Lung microvascular endothelial cell (primary cell): ENCODE measurements at regions not wholly inside any gene's neighbourhood (a gene's known extent, or its start where the extent isn't known, plus 50 kb on each side); places are given as distances from the start of the nearest gene placed in this dataset.

ENCODE experiments used
- DNase-seq, 2 donors: peaks; one replicate each; pipeline versions ENCODE4 v3.0.0 to v3.0.0-alpha.2; 2010; ENCODE audit warnings: low read depth in 2 of 2

DNA sequence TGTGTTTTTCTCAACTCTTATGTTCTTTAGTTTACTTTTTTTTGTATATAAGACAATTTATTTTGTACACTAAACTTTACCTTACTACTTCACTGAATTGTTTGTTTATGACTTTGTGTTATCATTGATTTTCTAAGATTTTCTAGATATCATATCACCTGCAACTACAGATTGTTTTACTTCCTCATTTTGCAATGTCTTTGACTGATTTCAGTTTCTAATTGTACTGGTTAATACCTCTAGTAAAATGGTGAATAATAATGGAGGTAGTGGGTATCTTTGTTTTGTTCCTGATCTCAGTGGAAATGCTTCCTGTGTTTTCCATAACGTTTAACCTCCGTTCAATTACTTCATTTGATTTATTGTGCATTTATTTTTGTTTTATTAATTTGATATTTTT is 490.2 kb downstream of the TLL1 start:
- no peak for DNase-seq

DNA sequence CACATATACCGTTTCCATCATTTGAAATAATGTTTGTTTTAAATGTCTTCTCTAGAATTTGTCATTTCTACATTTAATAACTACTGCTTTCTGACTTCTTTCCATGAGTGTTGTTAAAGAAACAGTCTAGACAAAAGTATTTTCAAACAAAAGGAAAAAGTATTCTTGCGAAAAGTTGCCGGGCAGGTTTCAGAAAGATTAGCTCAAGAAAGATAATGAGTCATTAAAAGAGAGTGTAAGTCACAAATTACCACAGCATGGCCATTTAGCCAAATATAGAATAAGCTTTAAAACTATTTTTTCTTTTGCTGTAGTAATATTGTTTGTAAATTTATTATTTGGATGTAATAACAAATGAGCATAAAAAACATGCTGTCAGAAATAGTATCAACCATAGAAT is 493.0 kb downstream of the TLL1 start:
- DNase-seq, result no peak

DNA sequence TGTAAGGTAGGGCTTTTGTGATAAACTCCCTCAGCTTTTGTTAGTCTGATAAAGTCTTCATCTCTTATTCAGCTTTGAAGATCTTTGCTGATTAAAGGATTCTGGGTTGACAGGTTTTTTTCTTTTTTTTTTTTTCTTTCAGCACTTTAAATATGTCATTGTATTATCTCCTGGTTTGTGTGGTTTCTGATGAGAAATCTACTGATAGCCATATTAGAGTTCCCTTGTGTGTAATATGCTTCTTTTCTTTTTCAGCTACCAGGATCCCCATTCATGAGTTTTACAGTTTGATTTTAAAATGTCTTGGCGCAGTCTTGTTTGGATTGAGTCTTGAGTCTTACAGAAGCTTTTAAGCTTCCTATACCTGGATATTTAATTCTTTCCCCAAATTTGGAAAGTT is 504.5 kb downstream of the TLL1 start:
- no peak for DNase-seq

DNA sequence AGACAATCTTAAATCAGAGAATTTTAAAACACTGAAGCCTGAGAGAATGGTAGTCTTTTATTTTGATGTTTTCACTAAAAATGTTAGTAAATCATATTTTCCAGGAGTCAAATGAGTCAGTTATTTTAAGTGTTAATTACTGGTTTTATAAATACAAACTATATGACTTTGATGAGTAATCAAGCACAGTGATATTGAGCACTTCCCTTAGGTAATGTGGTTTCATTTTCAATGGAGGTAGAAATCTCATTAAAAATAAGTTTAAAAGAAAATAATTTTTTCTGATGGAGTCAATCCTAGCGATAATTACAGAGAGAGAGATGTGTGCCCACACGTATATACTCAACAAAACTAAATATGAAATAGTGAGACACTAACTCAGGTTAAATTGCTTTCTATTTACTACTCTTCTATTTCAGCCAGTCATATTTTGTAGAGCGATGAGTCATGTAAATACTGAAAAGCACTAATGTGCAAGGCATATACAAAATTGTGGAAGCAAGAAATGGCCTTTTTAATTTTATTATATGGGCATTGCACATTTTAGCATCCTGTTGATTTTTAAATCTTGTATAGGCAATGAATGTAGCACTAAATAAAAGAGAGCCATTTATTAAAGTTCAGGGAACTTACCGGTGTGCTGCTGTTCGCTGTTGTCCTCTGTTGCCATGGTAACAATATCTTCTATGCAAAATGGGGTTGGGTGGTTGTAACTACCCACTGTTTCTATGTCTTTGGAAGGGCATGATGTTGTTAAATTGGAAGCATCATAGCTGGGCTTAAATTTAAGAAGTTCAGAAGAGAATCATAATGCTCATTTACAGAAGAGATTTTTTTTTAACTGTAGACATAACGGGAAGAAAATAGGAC is 513.7 kb downstream of the TLL1 start:
- no peak for DNase-seq

DNA sequence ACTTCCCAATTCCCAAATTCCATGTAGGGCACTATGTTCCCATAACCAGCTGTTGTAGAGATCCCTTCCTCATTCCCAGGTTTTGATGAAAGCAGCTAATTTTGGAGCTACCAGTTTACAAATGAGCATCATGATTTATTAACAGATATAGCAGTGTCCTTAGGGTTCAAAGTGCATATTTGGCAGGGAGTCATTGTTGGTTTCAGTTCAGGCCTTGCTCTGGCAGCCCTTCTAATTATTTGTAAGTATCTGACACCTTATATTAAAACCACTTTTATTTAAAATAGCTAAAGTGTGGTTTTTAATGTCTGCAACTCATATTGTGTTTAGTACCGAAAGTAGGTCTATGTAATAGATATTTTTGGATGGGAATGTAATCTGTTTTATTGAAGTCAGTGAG is 518.5 kb downstream of the TLL1 start:
- DNase-seq, result no peak

DNA sequence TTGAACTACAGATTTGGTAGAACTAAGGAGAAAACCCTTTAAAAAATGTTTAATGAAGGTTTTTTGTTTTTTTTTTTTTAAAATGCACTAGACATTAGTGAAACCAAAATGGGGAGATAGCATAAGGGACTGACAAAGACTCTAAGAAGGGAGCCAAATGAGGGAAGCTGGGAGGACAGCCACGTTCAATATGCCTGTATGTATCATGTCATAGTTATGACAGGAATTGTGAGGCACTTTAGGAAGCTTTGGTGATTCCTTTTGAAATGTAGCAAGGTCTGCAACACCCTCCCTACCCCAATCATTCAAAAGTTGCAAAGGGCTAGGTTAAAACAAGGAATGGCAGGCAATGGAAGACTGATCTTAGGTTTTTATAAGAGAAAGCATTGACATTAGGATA is 526.0 kb downstream of the TLL1 start:
- no peak for DNase-seq

DNA sequence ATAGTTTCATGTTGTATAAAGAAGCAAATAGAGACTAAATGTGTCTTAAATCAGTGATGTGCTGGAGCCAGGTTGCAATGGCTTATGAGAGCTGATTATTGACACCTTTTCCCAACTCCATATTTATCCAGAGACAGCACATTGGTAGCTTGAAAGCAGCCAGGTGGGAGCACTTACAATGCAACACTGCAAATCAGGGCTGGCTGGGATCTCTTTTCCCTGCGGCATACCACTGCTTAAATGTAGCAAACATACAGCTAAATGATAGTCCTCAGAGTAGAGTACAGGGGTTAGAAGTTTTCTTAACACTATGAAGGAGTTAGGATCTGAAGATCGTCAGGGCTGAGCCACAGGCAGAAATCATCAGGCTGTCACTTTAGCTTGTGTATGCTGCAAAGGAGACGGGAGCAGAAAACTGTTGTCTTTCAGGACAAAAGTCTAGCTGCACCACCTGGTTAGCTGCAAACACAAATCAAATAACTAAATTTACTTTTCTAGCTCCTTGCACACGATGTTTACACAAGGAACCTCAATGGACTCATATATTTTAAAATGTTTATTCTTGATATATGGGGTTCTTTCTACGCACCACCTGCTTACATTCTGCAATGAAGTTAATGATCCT is 527.3 kb downstream of the TLL1 start:
- no peak for DNase-seq

DNA sequence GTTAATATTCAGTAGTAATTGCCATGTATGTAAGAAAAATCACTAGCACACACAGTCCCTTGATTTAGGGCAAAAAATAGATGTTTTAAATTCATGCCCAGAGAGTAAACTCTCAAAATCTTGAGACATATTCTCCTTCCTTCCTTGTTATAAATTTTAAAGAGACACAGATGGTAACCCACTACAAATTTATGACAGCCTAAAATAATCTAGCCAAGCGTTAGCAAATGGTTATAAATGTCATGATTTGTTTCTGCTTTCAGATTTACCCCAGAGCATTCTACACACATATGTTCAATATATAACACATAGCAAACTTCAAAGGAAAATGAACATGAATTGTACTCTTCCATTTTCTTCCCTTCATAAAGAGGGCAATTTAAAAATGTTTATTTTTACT is 540.3 kb downstream of the TLL1 start:
- no peak for DNase-seq

DNA sequence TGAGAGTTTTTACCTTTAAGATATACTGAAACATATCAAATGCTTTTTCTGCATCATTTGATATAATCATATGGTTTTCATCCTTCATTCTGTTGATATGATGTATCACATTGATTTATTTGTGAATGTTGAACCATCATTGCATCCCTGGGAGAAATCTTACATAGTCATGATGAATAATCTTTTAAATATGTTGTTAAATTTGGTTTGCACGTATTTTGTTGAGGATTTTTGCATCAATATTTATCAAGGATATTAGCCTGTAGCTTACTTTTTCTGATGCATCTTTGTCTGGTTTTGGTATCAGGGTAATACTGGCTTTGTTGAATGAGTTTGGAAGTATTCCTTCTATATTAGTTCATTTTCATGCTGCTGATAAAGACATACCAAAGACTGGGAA is 541.4 kb downstream of the TLL1 start:
- DNase-seq, result no peak

DNA sequence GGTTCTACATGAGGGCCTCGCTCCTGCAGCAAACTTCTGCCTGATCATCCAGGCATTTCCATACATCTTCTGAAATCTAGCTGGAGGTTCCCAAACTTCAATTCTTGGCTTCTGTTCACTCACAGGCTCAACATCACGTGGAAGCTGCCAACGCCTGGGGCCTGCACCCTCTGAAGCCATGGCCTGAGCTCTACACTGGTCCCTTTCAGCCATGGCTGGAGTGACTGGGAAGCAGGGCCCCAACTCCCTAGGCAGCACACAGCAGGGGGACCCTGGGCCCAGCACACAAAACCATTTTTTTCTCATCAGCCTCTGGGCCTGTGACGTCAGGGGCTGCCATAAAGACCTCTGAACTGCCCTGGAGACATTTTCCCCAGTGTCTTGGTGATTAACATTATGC is 542.7 kb downstream of the TLL1 start:
- DNase-seq, result no peak

DNA sequence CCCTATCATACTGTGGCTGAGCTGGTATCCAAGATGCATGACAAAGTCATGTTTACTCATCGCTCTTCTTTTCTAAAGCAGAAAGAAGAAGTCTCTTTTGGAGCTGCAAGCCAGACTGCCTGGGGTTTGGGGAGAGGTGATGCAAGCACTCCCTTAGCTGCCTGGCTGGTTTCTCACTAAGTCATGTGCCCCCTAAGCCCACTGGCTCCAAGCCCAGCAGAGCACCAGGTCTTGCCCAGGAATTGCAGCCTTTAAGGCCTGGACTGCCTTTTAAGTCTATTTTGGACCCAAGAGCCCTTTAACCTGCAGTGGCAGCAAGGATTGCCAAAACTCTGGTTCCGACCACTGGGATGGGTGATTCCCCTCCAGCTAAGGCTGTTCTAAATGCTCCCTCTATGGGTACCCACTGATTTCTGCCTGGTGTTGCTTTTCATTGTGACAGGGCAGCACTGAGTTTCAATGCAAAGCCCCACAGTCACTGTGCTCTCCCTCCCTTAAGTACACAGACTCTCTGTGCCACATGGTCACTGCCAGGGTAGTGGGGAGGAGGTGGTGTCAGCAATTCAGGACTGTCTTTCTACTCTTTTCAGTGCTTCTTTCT is 548.6 kb downstream of the TLL1 start:
- DNase-seq, result peak in 1 of 2 donors; percentile 0

DNA sequence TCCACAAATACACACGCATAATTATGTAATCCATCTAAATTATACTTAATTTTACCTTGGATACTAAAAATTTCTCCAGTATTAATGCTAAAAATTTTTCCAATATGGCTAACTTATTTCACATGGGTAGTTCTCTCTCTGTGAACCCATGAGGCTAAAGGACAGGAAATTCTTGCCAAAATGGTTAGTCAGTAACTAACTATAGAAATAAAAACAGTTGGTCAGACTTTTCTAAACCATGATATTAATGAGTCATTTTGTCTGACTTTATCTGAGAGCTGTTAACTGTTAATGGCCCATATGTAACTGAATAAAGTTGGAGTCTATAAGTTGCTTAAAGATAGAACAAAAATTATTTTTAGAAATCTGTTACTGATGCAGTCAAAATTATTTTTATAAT is 549.4 kb downstream of the TLL1 start:
- peak in 1 of 2 donors; percentile 30 for DNase-seq

DNA sequence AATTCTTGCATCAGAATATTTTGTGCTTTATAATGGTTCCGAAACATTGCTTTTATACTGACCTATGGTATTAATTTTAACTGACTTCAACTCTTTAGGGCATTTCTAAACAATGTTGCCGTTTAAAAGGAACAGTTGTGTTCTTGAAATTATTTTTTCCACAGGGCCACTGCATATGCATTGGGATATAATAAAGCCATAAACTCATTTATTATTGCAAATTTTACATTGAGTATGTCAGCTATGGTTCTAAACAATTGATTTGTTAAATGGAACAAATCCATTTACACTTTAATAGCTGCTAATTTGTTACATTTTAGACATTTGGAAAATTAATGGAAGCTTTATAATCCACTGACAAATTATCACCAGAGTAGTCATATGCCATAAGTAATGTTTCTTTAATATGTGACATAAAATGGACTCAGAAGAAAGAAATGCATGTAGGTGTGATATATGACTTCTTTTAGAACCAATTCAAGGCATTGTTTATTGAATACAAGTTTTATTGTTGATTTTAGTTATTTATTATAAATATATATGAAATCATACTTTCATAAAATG is 553.3 kb downstream of the TLL1 start:
- DNase-seq, result no peak

DNA sequence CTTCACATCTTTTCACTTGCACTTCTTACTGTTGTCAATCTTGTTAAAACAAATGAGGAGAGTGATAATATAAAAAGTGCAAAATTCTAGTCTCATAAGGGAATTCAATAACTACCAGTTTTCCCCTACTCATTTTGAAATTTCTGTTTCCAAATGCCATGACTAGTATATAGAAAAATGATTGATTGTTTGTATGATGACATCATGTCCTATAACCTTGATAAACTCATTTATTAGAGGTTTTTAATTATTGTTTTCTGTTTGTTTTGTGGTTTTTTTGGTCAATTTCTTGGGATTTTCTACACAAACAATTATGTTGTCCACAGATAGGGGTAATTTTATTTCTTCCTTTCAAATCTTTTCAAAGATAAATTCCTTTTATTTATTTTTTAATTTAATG is 559.1 kb downstream of the TLL1 start:
- no peak for DNase-seq

DNA sequence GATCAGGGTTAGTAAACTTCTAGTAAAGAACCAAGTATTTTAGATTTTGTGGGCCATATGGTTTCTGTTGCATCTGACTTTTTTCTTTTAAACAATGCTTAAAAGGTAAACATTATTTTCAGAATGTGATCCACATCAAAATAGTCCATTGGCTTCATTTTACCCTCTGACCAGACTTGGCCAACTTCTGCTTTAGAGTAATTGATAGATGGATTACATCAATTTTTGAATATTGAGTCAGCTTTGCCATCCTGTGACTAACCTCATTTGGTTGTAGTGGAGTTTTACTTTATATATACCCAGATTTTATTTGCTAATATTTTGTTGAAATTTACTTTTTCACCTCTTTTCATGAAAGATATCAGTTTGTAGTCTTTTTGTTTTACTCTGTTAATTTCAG is 559.8 kb downstream of the TLL1 start:
- DNase-seq, result no peak

DNA sequence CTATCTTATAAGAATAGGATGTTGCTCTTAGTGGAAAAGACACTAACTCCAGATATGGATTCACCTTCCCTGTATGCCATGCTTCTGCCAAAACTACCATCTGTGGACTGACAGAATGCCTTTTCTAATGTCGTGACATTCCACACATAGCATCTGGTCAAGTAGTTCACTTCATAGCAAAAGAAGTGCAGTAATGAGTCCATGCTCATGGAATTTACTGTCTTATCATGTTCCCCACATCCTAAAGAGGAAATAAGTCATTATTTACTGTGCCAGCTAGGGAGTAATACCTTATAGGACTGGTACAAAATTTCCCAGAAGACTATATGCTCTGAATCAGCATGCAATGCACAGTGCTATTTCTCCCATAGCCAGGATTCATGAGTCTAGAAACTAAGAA is 562.4 kb downstream of the TLL1 start:
- peak in 1 of 2 donors; percentile 18 for DNase-seq

DNA sequence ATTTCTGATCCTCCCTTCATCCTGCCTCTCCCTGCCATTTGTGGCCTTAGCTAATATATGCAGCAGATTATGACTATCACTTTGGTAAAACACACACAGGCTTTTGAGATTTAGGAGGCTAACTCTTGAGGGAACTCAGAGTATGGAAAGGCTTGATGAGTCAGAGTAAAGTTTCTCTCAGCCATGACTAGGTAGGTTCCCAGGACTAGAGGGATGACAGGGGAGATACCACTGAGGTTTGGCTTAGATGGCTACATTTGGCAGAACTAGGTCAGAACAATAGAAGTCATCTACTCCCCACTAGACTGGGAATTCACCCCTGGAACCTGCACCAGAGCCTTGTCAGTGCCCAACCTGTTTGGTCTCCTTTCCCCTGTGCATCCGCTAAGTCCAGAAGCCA is 585.7 kb downstream of the TLL1 start:
- DNase-seq, result no peak

DNA sequence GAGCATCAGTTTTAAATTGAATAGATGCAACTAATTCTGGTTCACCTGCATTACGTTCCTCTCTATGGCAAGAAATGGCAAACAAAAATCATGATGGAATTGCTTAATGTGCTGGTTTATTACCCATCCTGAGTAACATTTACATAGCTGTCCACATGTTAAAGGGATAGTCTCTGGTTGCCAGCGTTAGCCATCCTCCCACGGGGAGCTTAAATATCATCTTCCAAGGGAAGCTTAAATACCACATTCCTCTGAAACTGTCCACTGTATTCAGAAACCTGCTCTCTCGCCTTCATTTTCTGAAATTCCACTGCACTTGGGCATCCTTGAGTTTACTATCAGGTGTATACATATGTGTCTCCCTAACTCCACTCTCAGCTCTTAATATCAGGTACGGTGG is 586.6 kb downstream of the TLL1 start:
- DNase-seq, result no peak

DNA sequence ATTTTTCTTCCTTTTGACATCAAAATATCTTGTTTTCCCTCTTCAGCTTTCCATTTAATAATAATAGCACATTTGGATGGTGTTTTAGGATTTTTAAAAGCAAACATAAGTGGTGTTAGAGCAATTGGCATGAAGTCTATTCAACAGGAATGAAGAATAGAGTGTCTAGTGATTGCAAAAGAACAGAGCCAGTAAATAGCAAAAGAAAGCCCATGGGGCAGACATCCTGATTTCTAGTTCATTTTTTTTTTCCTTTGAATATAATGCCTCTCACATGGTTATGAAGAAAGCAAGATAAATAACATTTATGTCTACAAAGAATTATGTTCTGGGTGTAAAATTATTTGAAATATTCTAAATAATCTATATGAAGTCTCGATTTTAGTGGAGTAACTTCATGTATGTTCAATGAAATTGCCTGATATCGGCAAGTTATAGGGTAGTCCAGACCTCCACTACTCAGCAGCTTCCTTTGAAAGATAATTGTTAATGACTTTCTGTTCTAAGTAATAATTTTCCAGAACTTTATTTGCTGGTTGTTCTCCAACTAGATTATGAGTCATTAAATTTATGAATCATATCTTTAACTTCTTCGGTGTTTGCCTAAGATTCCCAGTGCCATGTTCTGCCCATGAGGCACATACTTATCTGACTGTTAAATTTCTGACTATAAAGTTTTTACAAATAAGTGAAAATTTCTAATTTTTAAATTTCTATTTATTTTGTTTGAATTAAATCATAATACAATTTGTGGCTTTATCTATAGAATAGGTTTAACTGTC is 587.9 kb downstream of the TLL1 start:
- DNase-seq, result no peak

DNA sequence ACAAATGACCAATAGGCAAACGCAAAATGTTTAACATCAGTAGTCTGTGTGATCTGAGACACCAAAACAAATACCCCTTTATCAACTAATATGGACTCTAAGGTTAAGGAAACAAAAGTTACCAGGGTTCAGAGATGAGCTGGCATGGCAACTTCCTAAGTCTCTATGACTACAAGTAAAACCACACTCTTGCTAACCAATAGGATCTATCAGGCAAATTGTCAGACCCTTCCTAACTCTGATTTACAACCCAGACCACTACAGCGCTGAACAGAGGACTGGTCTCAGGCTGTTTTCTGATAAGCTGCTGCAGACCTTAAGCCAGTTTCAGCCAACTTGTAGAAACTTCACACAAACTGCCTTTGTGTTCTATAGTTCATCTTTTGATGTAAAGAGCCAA is 608.0 kb downstream of the TLL1 start:
- DNase-seq, result no peak

DNA sequence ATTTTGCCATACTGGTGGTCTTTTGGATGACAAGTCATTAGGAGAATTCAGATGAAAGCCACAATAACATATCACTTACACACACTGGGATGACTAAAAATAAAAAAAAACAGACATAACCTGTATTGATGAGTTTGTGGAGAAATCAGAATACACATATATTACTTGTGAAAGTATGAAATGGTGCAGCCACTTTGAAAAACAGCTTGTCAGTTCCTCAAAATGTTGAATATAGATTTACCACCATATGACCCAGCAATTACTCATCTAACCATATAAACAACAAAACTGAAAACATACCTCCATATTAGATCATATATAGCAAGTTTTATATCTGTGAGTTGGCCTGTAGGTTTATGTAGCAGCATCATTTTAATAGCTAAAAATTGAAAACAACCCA is 608.7 kb downstream of the TLL1 start:
- DNase-seq, result no peak

DNA sequence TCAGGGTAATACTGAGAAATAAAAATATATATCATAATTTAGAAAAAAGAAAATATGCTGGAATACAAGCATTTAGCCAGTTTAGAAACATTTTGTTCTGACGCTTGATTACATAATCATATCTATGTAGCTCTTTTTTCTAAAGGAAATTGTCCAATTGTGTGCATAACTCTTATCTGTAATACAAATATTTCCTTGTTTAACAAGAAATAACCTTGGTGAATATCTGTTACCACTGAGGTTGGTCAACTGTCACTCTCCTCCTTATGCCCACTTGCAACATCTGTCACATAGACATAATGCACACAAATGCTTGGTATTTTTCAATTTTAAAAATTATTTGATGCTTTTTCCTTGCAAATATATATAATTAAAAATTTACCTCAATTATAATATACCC is 609.7 kb downstream of the TLL1 start:
- no peak for DNase-seq
